Tibial artery (tissue), 4 donors: ENCODE measurements at regions not wholly inside any gene's neighbourhood (a gene's known extent, or its start where the extent isn't known, plus 50 kb on each side); places are given as distances from the start of the nearest gene placed in this dataset.

Source experiments
- DNase-seq, 2 donors: peaks; one replicate each; pipeline ENCODE4 v3.0.0-alpha.2; 2019
- H3K27ac ChIP-seq, 2 donors: fragments of 200-600 bp; sonication (generic) in 1 of 2; 1 replicate in 1 of 2; 2 replicates in 1 of 2; pipeline ENCODE4 v1.5.1; 2018 to 2019; ENCODE audit warnings: mild to moderate bottlenecking in 1 of 2
- H3K27me3 ChIP-seq, 2 donors: fragments of 200-600 bp; sonication (generic) in 1 of 2; one replicate each; pipeline versions ENCODE4 v1.5.1 to v1.6.0; 2016 to 2019
- H3K36me3 ChIP-seq, 3 donors: fragments of 200-600 bp; sonication (generic) in 2 of 3; one replicate each; pipeline ENCODE4 v1.5.1; 2016 to 2019; ENCODE audit warnings: mild to moderate bottlenecking in 2 of 3
- H3K4me1 ChIP-seq, 4 donors: fragments of 200-600 bp; sonication (generic) in 2 of 4; 1 replicate in 3 of 4; 2 replicates in 1 of 4; pipeline ENCODE4 v1.5.1; 2016 to 2019
- H3K4me3 ChIP-seq, 2 donors: fragments of 200-600 bp; sonication (generic) in 1 of 2; 1 replicate in 1 of 2; 2 replicates in 1 of 2; pipeline ENCODE4 v1.5.1; 2018 to 2019; ENCODE audit warnings: mild to moderate bottlenecking in 2 of 2
- H3K9me3 ChIP-seq, 3 donors: fragments of 200-600 bp; sonication (generic) in 1 of 3; one replicate each; pipeline ENCODE4 v1.5.1; 2016 to 2019
- intact Hi-C: fragments of 100-400 bp; cut with DNase I; formaldehyde crosslinking; loops from one replicate; pipeline ENCODE4 v1.15.0; 2023; ENCODE audit warnings: low total_unique reads
- TF ChIP-seq, protein P1 (sequence below), 2 experiments: fragments of 200-600 bp in 1 of 2; fragments of 450-650 bp in 1 of 2; IDR thresholded peaks; one replicate each; pipeline ENCODE4 v1.5.1; 2017 to 2019; ENCODE audit warnings: antibody characterized with exemption in 2 of 2, mild to moderate bottlenecking in 1 of 2, moderate library complexity in 1 of 2

- TF ChIP-seq, protein P1, sequence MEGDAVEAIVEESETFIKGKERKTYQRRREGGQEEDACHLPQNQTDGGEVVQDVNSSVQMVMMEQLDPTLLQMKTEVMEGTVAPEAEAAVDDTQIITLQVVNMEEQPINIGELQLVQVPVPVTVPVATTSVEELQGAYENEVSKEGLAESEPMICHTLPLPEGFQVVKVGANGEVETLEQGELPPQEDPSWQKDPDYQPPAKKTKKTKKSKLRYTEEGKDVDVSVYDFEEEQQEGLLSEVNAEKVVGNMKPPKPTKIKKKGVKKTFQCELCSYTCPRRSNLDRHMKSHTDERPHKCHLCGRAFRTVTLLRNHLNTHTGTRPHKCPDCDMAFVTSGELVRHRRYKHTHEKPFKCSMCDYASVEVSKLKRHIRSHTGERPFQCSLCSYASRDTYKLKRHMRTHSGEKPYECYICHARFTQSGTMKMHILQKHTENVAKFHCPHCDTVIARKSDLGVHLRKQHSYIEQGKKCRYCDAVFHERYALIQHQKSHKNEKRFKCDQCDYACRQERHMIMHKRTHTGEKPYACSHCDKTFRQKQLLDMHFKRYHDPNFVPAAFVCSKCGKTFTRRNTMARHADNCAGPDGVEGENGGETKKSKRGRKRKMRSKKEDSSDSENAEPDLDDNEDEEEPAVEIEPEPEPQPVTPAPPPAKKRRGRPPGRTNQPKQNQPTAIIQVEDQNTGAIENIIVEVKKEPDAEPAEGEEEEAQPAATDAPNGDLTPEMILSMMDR (IDR thresholded peaks at IDR 0.05), result no peak
- no peaks in the 10 kb centered on the region for H3K36me3 ChIP-seq
- no peaks in the 10 kb centered on the region for H3K4me1 ChIP-seq
- H3K27ac ChIP-seq, result no peak overlapping the region
- intact Hi-C loops, result no loop called here
- no peaks in the 10 kb centered on the region for H3K9me3 ChIP-seq
- no peaks in the 10 kb centered on the region for H3K27me3 ChIP-seq
- DNase-seq, result no peak
- no peak overlapping the region for H3K4me3 ChIP-seq
Observed at GRCh38 chr18:1994471-1994870, 576.8 kb downstream of the METTL4 start.

- Histone ChIP-seq H3K4me3 (no peak overlapping the region), H3K36me3 (no peaks in the 10 kb centered on the region), H3K27me3 (no peaks in the 10 kb centered on the region), H3K4me1 (no peaks in the 10 kb centered on the region), H3K9me3 (no peaks in the 10 kb centered on the region), H3K27ac (no peak overlapping the region)
- TF ChIP-seq, protein P1 (IDR thresholded peaks at IDR 0.05), result no peak
- intact Hi-C loops, result no loop called here
- DNase-seq, result no peak
Observed at GRCh38 chr18:1995041-1995612, 576.2 kb downstream of the METTL4 start.

- no peak overlapping the region for H3K27ac ChIP-seq
- intact Hi-C loops, result no loop called here
- H3K36me3 ChIP-seq, result no peaks in the 10 kb centered on the region
- H3K9me3 ChIP-seq, result no peaks in the 10 kb centered on the region
- no peaks in the 10 kb centered on the region for H3K4me1 ChIP-seq
- no peak for DNase-seq
- TF ChIP-seq, protein P1 (IDR thresholded peaks at IDR 0.05), result no peak
- H3K4me3 ChIP-seq, result no peak overlapping the region
- H3K27me3 ChIP-seq, result no peaks in the 10 kb centered on the region
Observed at GRCh38 chr18:1998121-1998520, 573.2 kb downstream of the METTL4 start.

DNA sequence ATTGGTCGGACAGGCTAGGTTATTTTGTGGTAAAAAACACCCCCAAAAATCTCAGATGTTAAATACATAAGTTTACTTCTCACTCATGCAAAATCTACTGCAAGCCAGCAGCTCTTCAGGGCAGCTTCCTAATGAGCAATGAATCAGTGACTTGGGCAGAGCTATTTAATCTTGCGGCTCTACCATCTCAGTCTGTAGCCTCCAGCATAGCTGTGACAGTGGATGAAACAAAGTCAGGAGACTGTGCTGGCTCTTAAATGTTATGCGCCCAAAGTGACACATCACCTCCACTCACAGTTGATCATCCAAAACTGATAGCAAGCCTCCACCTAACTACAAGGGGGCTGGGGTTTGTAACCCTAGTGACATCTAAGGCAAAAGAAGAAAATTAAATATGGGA, 571.9 kb downstream of the METTL4 start:
- Histone ChIP-seq H3K4me1 (no peaks in the 10 kb centered on the region), H3K36me3 (no peaks in the 10 kb centered on the region), H3K9me3 (no peaks in the 10 kb centered on the region), H3K27me3 (no peaks in the 10 kb centered on the region), H3K27ac (no peak overlapping the region), H3K4me3 (no peak overlapping the region)
- no peak for DNase-seq
- intact Hi-C loops, result no loop called here
- TF ChIP-seq, protein P1 (IDR thresholded peaks at IDR 0.05), result no peak

DNA sequence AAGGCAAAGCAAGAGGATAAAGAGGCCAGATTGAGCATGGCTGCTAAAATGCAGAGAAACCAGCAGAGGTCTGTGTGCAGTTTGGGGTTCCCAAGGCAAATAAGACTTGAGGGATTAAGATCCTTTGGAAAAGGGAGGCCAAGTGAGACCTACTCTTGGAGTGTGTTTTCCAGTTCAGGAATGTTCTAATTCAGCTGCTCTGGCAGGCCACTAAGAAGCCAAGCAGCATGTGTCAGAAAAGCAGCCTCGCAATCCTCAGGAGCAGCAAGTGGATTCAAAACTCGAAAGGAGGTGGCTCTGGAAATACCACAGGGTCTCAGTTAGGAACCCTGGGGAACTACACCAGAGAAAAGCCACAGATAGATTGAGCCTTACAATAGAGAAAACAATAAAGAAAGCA, 569.2 kb downstream of the METTL4 start:
- intact Hi-C loops, result no loop called here
- Histone ChIP-seq H3K4me1 (no peaks in the 10 kb centered on the region), H3K9me3 (no peaks in the 10 kb centered on the region), H3K4me3 (no peak overlapping the region), H3K27me3 (no peaks in the 10 kb centered on the region), H3K36me3 (no peaks in the 10 kb centered on the region), H3K27ac (no peak overlapping the region)
- TF ChIP-seq, protein P1 (IDR thresholded peaks at IDR 0.05), result no peak
- no peak for DNase-seq

GRCh38 chr18:2002604-2003003, 568.7 kb downstream of the METTL4 start:
- TF ChIP-seq, protein P1 (IDR thresholded peaks at IDR 0.05), result no peak
- no peaks in the 10 kb centered on the region for H3K27me3 ChIP-seq
- H3K9me3 ChIP-seq, result no peaks in the 10 kb centered on the region
- DNase-seq, result no peak
- intact Hi-C loops, result no loop called here
- H3K27ac ChIP-seq, result no peak overlapping the region
- no peaks in the 10 kb centered on the region for H3K36me3 ChIP-seq
- no peak overlapping the region for H3K4me3 ChIP-seq
- no peaks in the 10 kb centered on the region for H3K4me1 ChIP-seq
